ENCODE measurements at regions not wholly inside any gene's neighbourhood (a gene's known extent, or its start where the extent isn't known, plus 50 kb on each side); places are given as distances from the start of the nearest gene placed in this dataset.

DNA sequence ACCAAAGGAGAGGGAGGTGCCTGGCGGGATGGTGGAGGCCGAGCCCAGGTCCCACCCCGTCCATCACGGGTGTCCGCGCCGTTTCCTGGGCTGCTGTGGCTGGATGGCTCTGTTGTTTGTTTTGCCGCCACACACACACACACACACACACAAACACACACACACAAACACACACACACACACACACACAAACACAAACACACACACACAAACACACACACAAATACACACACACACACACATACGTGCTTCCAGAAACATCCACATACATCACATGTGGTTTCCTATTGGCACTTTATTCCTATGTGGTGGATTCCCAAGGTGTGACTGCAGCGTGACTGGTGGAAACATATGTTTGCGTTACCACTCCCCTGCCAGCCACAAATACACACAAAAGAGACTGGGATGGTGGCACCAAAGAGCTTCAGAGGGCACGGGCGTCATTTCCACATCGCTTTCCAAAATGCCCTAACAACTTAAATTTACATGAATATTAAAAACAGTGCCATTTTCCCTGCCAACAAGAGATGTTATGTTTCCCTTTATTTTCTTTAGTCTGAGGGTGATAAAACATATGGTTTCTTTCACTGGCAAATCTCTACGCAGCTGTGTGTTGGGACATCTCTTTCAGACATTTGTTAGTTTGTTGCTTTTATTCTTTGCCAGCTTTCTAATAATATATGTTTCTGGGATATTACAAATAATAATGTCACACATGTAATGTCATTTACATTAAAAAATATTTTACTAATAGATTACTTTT, 356.8 kb downstream of the BRD1 start:
- WGBS, 2 donors (ENCODE audit: extremely low coverage in 2 of 2, insufficient read length in 2 of 2, insufficient replicate concordance in 1 of 2), result no CpG with 5 or more reads among the region's 15 CpGs
- no peak overlapping the region for H2AFZ ChIP-seq (ENCODE audit: low read length)
- no peak overlapping the region for H2AK5ac ChIP-seq (ENCODE audit: low read depth, low read length)

DNA sequence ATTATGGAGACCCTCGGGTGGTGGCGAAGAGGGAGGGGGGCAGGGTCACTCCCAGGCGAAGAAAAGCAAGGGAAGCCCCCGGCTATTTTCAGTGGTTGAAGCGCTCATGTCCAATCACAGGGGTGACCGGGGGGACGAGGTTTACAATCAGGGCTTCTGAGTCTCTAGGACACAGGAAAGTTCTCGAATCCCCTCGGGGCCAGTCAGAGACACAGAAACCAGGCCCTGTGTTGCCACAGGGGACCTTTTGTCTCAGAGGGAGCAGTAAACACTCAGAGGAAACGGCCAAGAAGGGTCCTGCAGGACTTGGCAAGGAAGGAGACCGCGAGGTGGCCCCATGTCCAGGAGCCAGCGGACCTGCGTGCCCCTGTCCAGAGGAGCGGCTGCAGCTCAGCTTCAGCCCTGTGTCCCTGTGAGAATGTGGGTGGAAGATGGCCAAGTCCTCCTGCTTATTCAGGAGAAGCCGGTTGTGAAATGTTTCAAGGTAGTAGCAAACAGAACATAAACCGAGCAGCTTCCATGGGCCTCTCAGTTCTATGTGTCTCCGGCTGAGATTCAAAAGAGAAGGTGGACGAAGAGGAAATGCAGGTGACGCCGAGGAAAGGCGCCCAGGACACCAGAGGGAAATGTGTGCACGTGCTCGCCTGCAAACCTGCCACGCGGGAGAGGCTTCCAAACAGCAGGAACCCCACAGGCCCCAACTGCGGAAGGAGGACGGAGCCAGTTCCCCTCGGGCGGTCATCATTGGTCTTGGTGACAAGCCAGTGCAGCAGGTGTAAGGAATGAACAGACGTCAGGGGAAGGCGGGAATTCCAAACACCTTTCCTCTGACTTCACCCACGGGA, 357.6 kb downstream of the BRD1 start:
- H3K4me2 ChIP-seq (ENCODE audit: insufficient read depth, low read length, poor library complexity, severe bottlenecking), result no peak overlapping the region
- no peak overlapping the region for H4K91ac ChIP-seq (ENCODE audit: low read depth, low read length, poor library complexity)
- no peak overlapping the region for H3K23ac ChIP-seq (ENCODE audit: low read depth, low read length, poor library complexity)
- H3K18ac ChIP-seq (ENCODE audit: low read length), result peak overlapping the region; percentile 50
- no peak overlapping the region for H3K4ac ChIP-seq (ENCODE audit: low read length)
- H3K36me3 ChIP-seq (replicated peaks in 1 of 2; ENCODE audit: control insufficient read depth in 2 of 2, insufficient read depth in 2 of 2, low read length in 2 of 2), result no peaks in the 10 kb centered on the region
- H2BK12ac ChIP-seq (ENCODE audit: low read length), result no peak overlapping the region
- H2AFZ ChIP-seq (ENCODE audit: low read length), result no peak overlapping the region
- H2BK15ac ChIP-seq (ENCODE audit: low read length), result peak overlapping the region; percentile 8
- peaks cover 0 to 18% of the 10 kb centered on the region in 2 donors for H3K4me1 ChIP-seq (ENCODE audit: control insufficient read depth in 2 of 2, insufficient read depth in 1 of 2, low read depth in 1 of 2, low read length in 2 of 2)
- peak overlapping the region; percentile 82 for H2AK5ac ChIP-seq (ENCODE audit: low read depth, low read length)
- H3K27ac ChIP-seq (replicated peaks; ENCODE audit: low read length), result no peak overlapping the region
- H2BK5ac ChIP-seq (ENCODE audit: low read length), result peak overlapping the region; percentile 49
- peak overlapping the region; percentile 10 for H2BK120ac ChIP-seq (ENCODE audit: low read depth, low read length)
- no peak overlapping the region for H4K8ac ChIP-seq (ENCODE audit: low read depth, low read length)
- WGBS, 2 donors (ENCODE audit: extremely low coverage in 2 of 2, insufficient read length in 2 of 2, insufficient replicate concordance in 1 of 2), result no CpG with 5 or more reads among the region's 33 CpGs
- no peaks in the 10 kb centered on the region for H3K27me3 ChIP-seq (ENCODE audit: control insufficient read depth in 3 of 3, insufficient read depth in 3 of 3, low read depth in 1 of 3, low read length in 3 of 3)
- H3K4me3 ChIP-seq (ENCODE audit: low read length in 2 of 2), result no peak overlapping the region
- no peak overlapping the region for H3K9ac ChIP-seq (ENCODE audit: low read depth, low read length, poor library complexity)
- no peaks in the 10 kb centered on the region for H3K9me3 ChIP-seq (replicated peaks in 1 of 2; ENCODE audit: control insufficient read depth in 2 of 2, insufficient read depth in 1 of 2, low read depth in 1 of 2, low read length in 2 of 2)
- no peak overlapping the region for H3K14ac ChIP-seq (ENCODE audit: low read length)
- no peaks in the 10 kb centered on the region for H3K79me1 ChIP-seq (ENCODE audit: low read depth, low read length)
- no peak for DNase-seq (ENCODE audit: low spot score)

More for the DNA sequence above, 356.8 kb downstream of the BRD1 start:
- no peak overlapping the region for H4K8ac ChIP-seq (ENCODE audit: low read depth, low read length)
- no peak overlapping the region for H2BK12ac ChIP-seq (ENCODE audit: low read length)
- no peak overlapping the region for H3K4me2 ChIP-seq (ENCODE audit: insufficient read depth, low read length, poor library complexity, severe bottlenecking)
- H2BK15ac ChIP-seq (ENCODE audit: low read length), result no peak overlapping the region
- no peak overlapping the region for H3K18ac ChIP-seq (ENCODE audit: low read length)
- H3K79me1 ChIP-seq (ENCODE audit: low read depth, low read length), result no peaks in the 10 kb centered on the region
- no peak overlapping the region for H3K4me3 ChIP-seq (ENCODE audit: low read length in 2 of 2)
- H2BK5ac ChIP-seq (ENCODE audit: low read length), result peak overlapping the region; percentile 49
- H3K9ac ChIP-seq (ENCODE audit: low read depth, low read length, poor library complexity), result no peak overlapping the region
- H3K9me3 ChIP-seq (replicated peaks in 1 of 2; ENCODE audit: control insufficient read depth in 2 of 2, insufficient read depth in 1 of 2, low read depth in 1 of 2, low read length in 2 of 2), result no peaks in the 10 kb centered on the region
- H3K27ac ChIP-seq (replicated peaks; ENCODE audit: low read length), result no peak overlapping the region
- no peaks in the 10 kb centered on the region for H3K27me3 ChIP-seq (ENCODE audit: control insufficient read depth in 3 of 3, insufficient read depth in 3 of 3, low read depth in 1 of 3, low read length in 3 of 3)
- H4K91ac ChIP-seq (ENCODE audit: low read depth, low read length, poor library complexity), result no peak overlapping the region
- H3K14ac ChIP-seq (ENCODE audit: low read length), result no peak overlapping the region
- H3K4ac ChIP-seq (ENCODE audit: low read length), result no peak overlapping the region
- no peak overlapping the region for H3K23ac ChIP-seq (ENCODE audit: low read depth, low read length, poor library complexity)
- no peak for DNase-seq (ENCODE audit: low spot score)
- H3K4me1 ChIP-seq (ENCODE audit: control insufficient read depth in 2 of 2, insufficient read depth in 1 of 2, low read depth in 1 of 2, low read length in 2 of 2), result peaks cover 0 to 19% of the 10 kb centered on the region in 2 donors
- peak overlapping the region; percentile 10 for H2BK120ac ChIP-seq (ENCODE audit: low read depth, low read length)
- no peaks in the 10 kb centered on the region for H3K36me3 ChIP-seq (replicated peaks in 1 of 2; ENCODE audit: control insufficient read depth in 2 of 2, insufficient read depth in 2 of 2, low read length in 2 of 2)

DNA sequence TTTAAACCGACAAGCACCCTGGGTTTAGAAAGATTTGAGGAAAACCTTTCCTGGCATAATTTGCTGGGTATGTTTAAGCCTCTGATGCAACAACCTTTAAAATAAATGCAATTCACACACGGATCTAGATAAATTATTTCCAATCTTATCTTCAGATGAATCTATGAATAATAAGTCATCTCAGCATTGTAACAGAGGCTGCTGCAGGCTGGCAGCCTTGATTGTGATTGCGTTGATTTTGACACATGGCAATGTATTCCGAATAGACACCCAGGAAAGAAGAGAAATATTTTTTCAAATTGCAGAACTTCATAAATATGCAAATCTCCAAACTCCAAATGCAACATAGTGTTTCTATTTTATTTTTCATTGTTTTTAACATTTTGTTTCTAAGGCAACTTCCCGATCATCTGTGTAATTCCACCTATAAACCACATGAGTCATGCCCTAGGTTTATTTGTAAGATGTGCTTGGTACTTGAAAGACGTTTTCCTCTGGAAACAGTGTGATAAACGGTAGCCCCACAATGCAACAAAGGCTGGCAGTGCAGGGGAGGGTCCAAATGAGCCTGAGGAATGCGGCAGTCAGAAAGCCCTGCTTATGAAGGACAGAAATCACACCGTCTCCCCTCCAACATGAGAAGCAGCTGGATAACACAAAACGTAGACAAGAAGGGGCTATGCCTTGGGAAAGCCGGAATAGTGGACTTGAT, 359.0 kb downstream of the BRD1 start:
- Histone ChIP-seq H2BK15ac (ENCODE audit: low read length) (no peak overlapping the region), H3K23ac (ENCODE audit: low read depth, low read length, poor library complexity) (no peak overlapping the region), H3K27ac (replicated peaks; ENCODE audit: low read length) (no peak overlapping the region), H2BK12ac (ENCODE audit: low read length) (no peak overlapping the region), H3K36me3 (replicated peaks in 1 of 2; ENCODE audit: control insufficient read depth in 2 of 2, insufficient read depth in 2 of 2, low read length in 2 of 2) (no peaks in the 10 kb centered on the region), H3K18ac (ENCODE audit: low read length) (no peak overlapping the region), H3K14ac (ENCODE audit: low read length) (no peak overlapping the region), H3K9ac (ENCODE audit: low read depth, low read length, poor library complexity) (no peak overlapping the region), H4K8ac (ENCODE audit: low read depth, low read length) (no peak overlapping the region), H4K91ac (ENCODE audit: low read depth, low read length, poor library complexity) (no peak overlapping the region), H2AFZ (ENCODE audit: low read length) (no peak overlapping the region), H3K4me3 (ENCODE audit: low read length in 2 of 2) (no peak overlapping the region), H3K9me3 (replicated peaks in 1 of 2; ENCODE audit: control insufficient read depth in 2 of 2, insufficient read depth in 1 of 2, low read depth in 1 of 2, low read length in 2 of 2) (no peaks in the 10 kb centered on the region), H2BK5ac (ENCODE audit: low read length) (no peak overlapping the region), H2BK120ac (ENCODE audit: low read depth, low read length) (no peak overlapping the region), H3K4ac (ENCODE audit: low read length) (no peak overlapping the region), H2AK5ac (ENCODE audit: low read depth, low read length) (no peak overlapping the region), H3K79me1 (ENCODE audit: low read depth, low read length) (no peaks in the 10 kb centered on the region), H3K4me1 (ENCODE audit: control insufficient read depth in 2 of 2, insufficient read depth in 1 of 2, low read depth in 1 of 2, low read length in 2 of 2) (peaks cover 0 to 15% of the 10 kb centered on the region in 2 donors), H3K4me2 (ENCODE audit: insufficient read depth, low read length, poor library complexity, severe bottlenecking) (no peak overlapping the region), H3K27me3 (ENCODE audit: control insufficient read depth in 3 of 3, insufficient read depth in 3 of 3, low read depth in 1 of 3, low read length in 3 of 3) (no peaks in the 10 kb centered on the region)
- no peak for DNase-seq (ENCODE audit: low spot score)
- no CpG with 5 or more reads among the region's 11 CpGs for WGBS, 2 donors (ENCODE audit: extremely low coverage in 2 of 2, insufficient read length in 2 of 2, insufficient replicate concordance in 1 of 2)
